CD4-positive, alpha-beta T cell treated with Interleukin-4 for 1 hour (primary cell): ENCODE measurements at regions not wholly inside any gene's neighbourhood (a gene's known extent, or its start where the extent isn't known, plus 50 kb on each side); places are given as distances from the start of the nearest gene placed in this dataset.

ENCODE experiments used
- DNase-seq, 2 donors: peaks; one replicate each; pipeline ENCODE4 v3.0.0-alpha.2; 2020 to 2022

- no peak for DNase-seq
Observed at GRCh38 chr1:234535763-234536515, 57.0 kb upstream of the TARBP1 start.

GRCh38 chr1:234535218-234535617 lies 56.2 kb upstream of the TARBP1 start:
- DNase-seq = no peak

- DNase-seq = no peak
Observed at GRCh38 chr1:234533975-234534876, 55.2 kb upstream of the TARBP1 start.

GRCh38 chr1:234533034-234533891 lies 54.3 kb upstream of the TARBP1 start:
- no peak for DNase-seq

- no peak for DNase-seq
Observed at GRCh38 chr1:234532503-234532922, 53.5 kb upstream of the TARBP1 start.

GRCh38 chr1:234531151-234531635 lies 52.2 kb upstream of the TARBP1 start:
- DNase-seq = no peak

- DNase-seq = no peak
Observed at GRCh38 chr1:234530672-234531071, 51.7 kb upstream of the TARBP1 start.

GRCh38 chr1:234529950-234530237 lies 50.9 kb upstream of the TARBP1 start:
- DNase-seq = no peak

GRCh38 chr1:234529095-234529949 lies 50.3 kb upstream of the TARBP1 start:
- DNase-seq = no peak
